K562 (cell line): ENCODE measurements at regions not wholly inside any gene's neighbourhood (a gene's known extent, or its start where the extent isn't known, plus 50 kb on each side); places are given as distances from the start of the nearest gene placed in this dataset.

ENCODE experiments used
- ATAC-seq: fragments of 200-7000 bp; cut with Tn5 transposase; 3 replicates; pipeline ENCODE4 v1.9.1; 2020; ENCODE audit warnings: moderate library complexity
- BruUV-seq: library from RNA; stranded (reverse); fragments of 400-500 nt; replicated peaks from 2 replicates; lab custom pipeline; 2021; lab: Mats Ljungman, UMichigan
- CTCF ChIA-PET: fragments of 300-600 bp; formaldehyde crosslinking; extraction: SDS; loops from one replicate; lab custom pipeline; 2021; ENCODE audit warnings: low intra/inter-chr PET ratio; lab: Yijun Ruan, JAX
- POLR2A ChIA-PET: fragments of 300-600, 350-650 bp; sonication (Branson Sonifier 250); formaldehyde crosslinking; extraction: SDS; loops from one replicate; lab custom pipeline; 2021; ENCODE audit warnings: antibody characterized with exemption, inconsistent platforms; lab: Yijun Ruan, JAX
- DNase-seq, 4 experiments: peaks; one replicate each; pipeline versions ENCODE4 v3.0.0 to v3.0.0-alpha.2; 2011 to 2018; ENCODE audit warnings: low spot score in 3 of 4, mixed read lengths in 3 of 4; ENCODE audit errors: extremely low read depth in 1 of 4
- FAIRE-seq: peaks from 2 replicates; lab custom pipeline; 2011; peaks lifted over from hg19 to GRCh38; lab: Jason Lieb, UNC
- H2AFZ ChIP-seq: 2 replicates; pipeline ENCODE4 v1.6.0; 2011; ENCODE audit warnings: low read depth, low read length, control low read depth, inconsistent platforms
- H3K27ac ChIP-seq: fragments of 200-600 bp; 3 replicates; pipeline ENCODE4 v1.8.0; 2011; ENCODE audit warnings: low read depth, mild to moderate bottlenecking, control low read depth, inconsistent platforms, low read length, moderate library complexity, mixed read lengths; ENCODE audit errors: extremely low read depth
- H3K27me3 ChIP-seq, 2 experiments: fragments of 300-600 bp in 1 of 2; 2 replicates in 1 of 2; 3 replicates in 1 of 2; pipeline versions ENCODE4 v1.6.0 to v1.8.0; 2011; ENCODE audit warnings: inconsistent platforms in 2 of 2, low read length in 2 of 2, mild to moderate bottlenecking in 1 of 2, mixed read lengths in 1 of 2, moderate library complexity in 1 of 2; ENCODE audit not compliant: control insufficient read depth in 2 of 2, insufficient read depth in 2 of 2
- H3K36me3 ChIP-seq: fragments of 300-600 bp; 3 replicates; pipeline ENCODE4 v1.8.0; 2011; ENCODE audit warnings: mild to moderate bottlenecking, low read length, inconsistent platforms; ENCODE audit not compliant: control insufficient read depth, insufficient read depth
- H3K4me1 ChIP-seq, 2 experiments: fragments of 200-600 bp in 1 of 2; replicated peaks in 1 of 2; 2 replicates in 1 of 2; 3 replicates in 1 of 2; pipeline versions ENCODE4 v1.5.1 to v1.8.0; 2011; ENCODE audit warnings: inconsistent platforms in 2 of 2, low read length in 2 of 2, mild to moderate bottlenecking in 1 of 2, mixed read lengths in 1 of 2, moderate library complexity in 1 of 2; ENCODE audit not compliant: control insufficient read depth in 2 of 2, insufficient read depth in 2 of 2
- H3K4me2 ChIP-seq: 2 replicates; pipeline ENCODE4 v1.6.1; 2011; ENCODE audit warnings: low read length, control low read depth, inconsistent platforms, mixed read lengths; ENCODE audit not compliant: insufficient read depth
- H3K4me3 ChIP-seq: fragments of 200-600 bp; sonication (generic), shearing (Covaris generic); 2 replicates; pipeline ENCODE4 v1.5.1; 2016; ENCODE audit warnings: control low read depth, inconsistent platforms
- H3K79me2 ChIP-seq: fragments of 200-600 bp; 3 replicates; pipeline ENCODE4 v1.8.0; 2011; ENCODE audit warnings: low read length, inconsistent platforms; ENCODE audit not compliant: control insufficient read depth, insufficient read depth
- H3K9ac ChIP-seq, 2 experiments: 2 replicates each; pipeline versions ENCODE4 v1.6.0 to v1.6.1; 2011; ENCODE audit warnings: low read depth in 2 of 2, low read length in 2 of 2, control low read depth in 1 of 2, inconsistent platforms in 1 of 2, mild to moderate bottlenecking in 1 of 2, mixed read lengths in 1 of 2; ENCODE audit not compliant: insufficient read depth in 1 of 2
- H3K9me1 ChIP-seq: one replicate; pipeline ENCODE4 v1.6.0; 2011; ENCODE audit warnings: inconsistent platforms, mild to moderate bottlenecking, low read length, moderate library complexity; ENCODE audit not compliant: control insufficient read depth, insufficient read depth
- H3K9me3 ChIP-seq: replicated peaks from 2 replicates; pipeline ENCODE4 v1.5.1; 2011; ENCODE audit warnings: low read depth, low read length, inconsistent platforms; ENCODE audit not compliant: control insufficient read depth, insufficient read depth
- H4K20me1 ChIP-seq: replicated peaks from 2 replicates; pipeline ENCODE4 v1.6.1; 2011; ENCODE audit warnings: low read length, inconsistent platforms, mixed read lengths; ENCODE audit not compliant: control insufficient read depth, insufficient read depth
- ADNP ChIP-seq: fragments of 200-800 bp; sonication (Bioruptor generic); IDR thresholded peaks from 2 replicates; pipeline ENCODE4 v1.6.1; 2016; ENCODE audit warnings: missing genetic modification characterization, missing compliant biosample characterization
- BCOR ChIP-seq: fragments of 450-650 bp; IDR thresholded peaks from 2 replicates; pipeline ENCODE4 v1.6.1; 2016
- ETS2 ChIP-seq: IDR thresholded peaks from 2 replicates; pipeline ENCODE4 v1.6.1; 2016; ENCODE audit warnings: borderline replicate concordance, missing genetic modification characterization, mild to moderate bottlenecking, moderate library complexity, missing compliant biosample characterization; ENCODE audit not compliant: poor library complexity, severe bottlenecking
- KDM1A ChIP-seq, 2 experiments: fragments of 450-650 bp; IDR thresholded peaks; 2 replicates each; pipeline ENCODE4 v1.6.1; 2016; ENCODE audit warnings: mild to moderate bottlenecking in 2 of 2
- PTBP1 ChIP-seq: fragments of 200-400 bp; formaldehyde crosslinking; IDR thresholded peaks from 2 replicates; pipeline ENCODE4 v1.6.1; 2017; ENCODE audit warnings: low read depth, low read length
- RAD21 ChIP-seq, 2 experiments: fragments of 250-450 bp in 1 of 2; fragments of 450-650 bp in 1 of 2; sonication (Bioruptor Pico) in 1 of 2; formaldehyde crosslinking in 1 of 2; IDR thresholded peaks in 1 of 2; conservative IDR thresholded peaks in 1 of 2; 2 replicates each; pipeline versions ENCODE4 v1.4.0 to v1.8.0; 2020 to 2022; ENCODE audit warnings: mild to moderate bottlenecking in 2 of 2, moderate library complexity in 1 of 2
- RBM25 ChIP-seq: fragments of 200-400 bp; formaldehyde crosslinking; IDR thresholded peaks from 2 replicates; pipeline ENCODE4 v1.6.1; 2018; ENCODE audit warnings: low read length, low read depth, moderate library complexity; ENCODE audit not compliant: severe bottlenecking
- RCOR1 ChIP-seq, 2 experiments: IDR thresholded peaks; 2 replicates each; pipeline ENCODE4 v1.6.1; 2012; ENCODE audit warnings: low read depth in 2 of 2, low read length in 2 of 2, borderline replicate concordance in 1 of 2, improper control_type of control experiment in 1 of 2
- SMAD2 ChIP-seq: fragments of 150-350 bp; IDR thresholded peaks from 2 replicates; pipeline ENCODE4 v1.6.1; 2014; ENCODE audit warnings: low read depth, mild to moderate bottlenecking, low read length
- SPI1 ChIP-seq: IDR thresholded peaks from 2 replicates; pipeline ENCODE4 v1.6.1; 2011; ENCODE audit warnings: low read depth, low read length, control low read depth, borderline replicate concordance
- WGBS: fragments of 100-300 bp; shearing (Covaris generic); methylation state at CpG from one replicate; pipeline ENCODE4 v1.1.6; 2016; ENCODE audit warnings: low coverage, mixed read lengths; ENCODE audit not compliant: insufficient coverage; ENCODE audit errors: missing lambda C conversion rate; 5-methylcytosine and 5-hydroxymethylcytosine counted together
- in situ Hi-C: fragments of 300-500 bp; cut with MboI; formaldehyde crosslinking; loops from 4 replicates; pipeline ENCODE4 v1.15.0; 2018; ENCODE audit warnings: inconsistent platforms, mixed read lengths
- intact Hi-C: fragments of 100-400 bp; cut with micrococcal nuclease; formaldehyde crosslinking; loops from 2 replicates; pipeline ENCODE4 v1.14.2; 2022
- TF ChIP-seq, protein P1 (sequence below): sonication (generic); formaldehyde crosslinking; IDR thresholded peaks from 2 replicates; pipeline ENCODE4 v1.5.0; 2020; ENCODE audit warnings: missing genetic modification reagents
- TF ChIP-seq, protein P2 (sequence below), 2 experiments: fragments of 450-650 bp; formaldehyde crosslinking in 1 of 2; IDR thresholded peaks; 2 replicates each; pipeline versions ENCODE4 v1.4.0 to v1.6.1; 2014 to 2020; ENCODE audit warnings: mild to moderate bottlenecking in 2 of 2, borderline replicate concordance in 1 of 2, low read depth in 1 of 2

DNA sequence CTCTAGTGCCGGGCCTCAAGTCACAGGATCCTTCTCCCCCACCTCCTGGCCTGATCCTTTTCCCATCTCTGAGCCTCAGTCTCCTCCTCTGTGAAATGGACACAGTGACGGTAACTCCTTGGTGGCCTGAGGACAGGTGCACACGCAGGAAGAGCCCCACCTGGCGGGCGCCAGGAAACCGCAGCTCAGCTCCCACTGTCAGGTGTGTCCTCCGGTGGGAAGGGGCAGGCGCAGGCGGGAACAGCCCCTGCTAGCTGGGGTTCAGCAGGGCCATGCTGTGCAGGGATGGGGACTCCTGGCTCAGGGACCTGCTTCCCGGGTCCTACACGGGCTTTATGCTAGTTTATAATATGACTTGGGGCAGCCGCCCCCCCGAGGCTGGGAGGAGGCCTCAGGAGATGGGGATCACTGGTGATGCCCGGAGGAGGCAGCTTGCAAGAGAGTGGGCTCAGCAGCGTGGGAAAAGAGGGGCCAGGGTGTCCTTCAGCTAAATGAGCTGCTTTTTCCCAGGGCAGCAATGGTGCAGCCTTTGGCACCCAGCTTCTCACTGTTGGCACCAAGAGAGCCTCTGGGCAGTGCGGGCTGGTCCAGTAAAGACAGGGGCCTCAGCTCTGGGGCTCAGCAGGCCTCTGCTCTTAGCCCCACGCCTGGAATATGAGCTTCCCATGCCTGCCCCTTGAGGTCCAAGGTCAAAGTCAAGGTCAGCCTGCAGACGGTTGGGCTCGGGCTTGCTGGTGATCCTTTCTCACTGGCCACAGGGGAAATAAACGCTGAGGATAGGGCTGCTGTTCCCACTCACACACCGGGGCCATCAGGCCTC, 68.0 kb upstream of the FAM20C start:
- no TSS peak for BruUV-seq
- in situ Hi-C loops (no loop called here), intact Hi-C loops (no loop called here)
- no peak for FAIRE-seq
- Histone ChIP-seq H3K27ac (no peak overlapping the region), H3K4me2 (no peak overlapping the region), H3K27me3 (peaks cover 28 to 61% of the 10 kb centered on the region in 2 experiments), H4K20me1 (peaks cover 17% of the 10 kb centered on the region), H3K36me3 (no peaks in the 10 kb centered on the region), H3K4me3 (no peak overlapping the region), H3K9ac (peak overlapping the region in 1 of 2 experiments; percentile 53; a peak in 1 of 4 replicates), H3K9me3 (no peaks in the 10 kb centered on the region), H2AFZ (no peak overlapping the region), H3K4me1 (peaks cover 7 to 27% of the 10 kb centered on the region in 2 experiments; a peak in 3 of 5 replicates), H3K9me1 (no peaks in the 10 kb centered on the region), H3K79me2 (no peaks in the 10 kb centered on the region)
- peak; percentile 77 for ATAC-seq
- WGBS, result 7% methylated on average over 21 of the region's 21 CpGs
- DNase-seq, result peak in 3 of 4 experiments; percentile 38 to 59 (median 54)
- ChIA-PET CTCF (interaction anchor here (0.6 kb wide), 1 partner anchor 53 kb away, joined by 3 read pairs; no protein-coding TSS in a partner anchor), POLR2A (no interaction called here)
- peak; percentile 97 for TF ChIP-seq RBM25
- TF ChIP-seq, protein P1, sequence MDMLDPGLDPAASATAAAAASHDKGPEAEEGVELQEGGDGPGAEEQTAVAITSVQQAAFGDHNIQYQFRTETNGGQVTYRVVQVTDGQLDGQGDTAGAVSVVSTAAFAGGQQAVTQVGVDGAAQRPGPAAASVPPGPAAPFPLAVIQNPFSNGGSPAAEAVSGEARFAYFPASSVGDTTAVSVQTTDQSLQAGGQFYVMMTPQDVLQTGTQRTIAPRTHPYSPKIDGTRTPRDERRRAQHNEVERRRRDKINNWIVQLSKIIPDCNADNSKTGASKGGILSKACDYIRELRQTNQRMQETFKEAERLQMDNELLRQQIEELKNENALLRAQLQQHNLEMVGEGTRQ (CRISPR knock-in tag), result no peak
- TF ChIP-seq ETS2 (tag), result no peak
- TF ChIP-seq, protein P2, sequence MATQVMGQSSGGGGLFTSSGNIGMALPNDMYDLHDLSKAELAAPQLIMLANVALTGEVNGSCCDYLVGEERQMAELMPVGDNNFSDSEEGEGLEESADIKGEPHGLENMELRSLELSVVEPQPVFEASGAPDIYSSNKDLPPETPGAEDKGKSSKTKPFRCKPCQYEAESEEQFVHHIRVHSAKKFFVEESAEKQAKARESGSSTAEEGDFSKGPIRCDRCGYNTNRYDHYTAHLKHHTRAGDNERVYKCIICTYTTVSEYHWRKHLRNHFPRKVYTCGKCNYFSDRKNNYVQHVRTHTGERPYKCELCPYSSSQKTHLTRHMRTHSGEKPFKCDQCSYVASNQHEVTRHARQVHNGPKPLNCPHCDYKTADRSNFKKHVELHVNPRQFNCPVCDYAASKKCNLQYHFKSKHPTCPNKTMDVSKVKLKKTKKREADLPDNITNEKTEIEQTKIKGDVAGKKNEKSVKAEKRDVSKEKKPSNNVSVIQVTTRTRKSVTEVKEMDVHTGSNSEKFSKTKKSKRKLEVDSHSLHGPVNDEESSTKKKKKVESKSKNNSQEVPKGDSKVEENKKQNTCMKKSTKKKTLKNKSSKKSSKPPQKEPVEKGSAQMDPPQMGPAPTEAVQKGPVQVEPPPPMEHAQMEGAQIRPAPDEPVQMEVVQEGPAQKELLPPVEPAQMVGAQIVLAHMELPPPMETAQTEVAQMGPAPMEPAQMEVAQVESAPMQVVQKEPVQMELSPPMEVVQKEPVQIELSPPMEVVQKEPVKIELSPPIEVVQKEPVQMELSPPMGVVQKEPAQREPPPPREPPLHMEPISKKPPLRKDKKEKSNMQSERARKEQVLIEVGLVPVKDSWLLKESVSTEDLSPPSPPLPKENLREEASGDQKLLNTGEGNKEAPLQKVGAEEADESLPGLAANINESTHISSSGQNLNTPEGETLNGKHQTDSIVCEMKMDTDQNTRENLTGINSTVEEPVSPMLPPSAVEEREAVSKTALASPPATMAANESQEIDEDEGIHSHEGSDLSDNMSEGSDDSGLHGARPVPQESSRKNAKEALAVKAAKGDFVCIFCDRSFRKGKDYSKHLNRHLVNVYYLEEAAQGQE (IDR thresholded peaks at IDR 0.05; ENCODE audit: borderline replicate concordance), result peak; percentile 6; the same call in 1 of the 2 replicates
- TF ChIP-seq, protein P2 (CRISPR knock-in tag; IDR thresholded peaks at IDR 0.05; ENCODE audit: low read depth), result no peak
- peak in 1 of 2 experiments; percentile 87; a peak in 3 of 4 replicates for TF ChIP-seq RCOR1 (IDR thresholded peaks at IDR 0.05; ENCODE audit: borderline replicate concordance in 1 of 2, low read depth in 2 of 2, low read length in 2 of 2)
- peak; percentile 96 for TF ChIP-seq BCOR
- peak; percentile 63 to 84; a peak in 3 of 4 replicates for TF ChIP-seq KDM1A (IDR thresholded peaks at IDR 0.05)
- no peak for TF ChIP-seq SPI1
- peak; percentile 81 for TF ChIP-seq ADNP
- 0 out of 2 replicates have a peak, but pooled peaks have one; percentile 60 for TF ChIP-seq PTBP1
- peak in 1 of 2 experiments; percentile 40; a peak in 2 of 4 replicates for TF ChIP-seq RAD21 (CRISPR knock-in tag; conservative IDR thresholded peaks at IDR 0.05 in 1 of 2, IDR thresholded peaks at IDR 0.05 in 1 of 2)
- TF ChIP-seq SMAD2, result no peak
